ENCODE measurements at regions not wholly inside any gene's neighbourhood (a gene's known extent, or its start where the extent isn't known, plus 50 kb on each side); places are given as distances from the start of the nearest gene placed in this dataset.

GRCh38 chr18:33854827-33855139 is 276.8 kb downstream of the ASXL3 start (continued):
- no peak for TF ChIP-seq ZNF462 (CRISPR knock-in tag; IDR thresholded peaks at IDR 0.05)

GRCh38 chr18:33854086-33854826 is 276.2 kb downstream of the ASXL3 start:
- H3K4me1 Mint-ChIP-seq, result peaks cover 8% of the 10 kb centered on the region; the same call in 2 of the 3 replicates
- Histone ChIP-seq H3K36me3 (ENCODE audit: insufficient read depth) (no peaks in the 10 kb centered on the region), H2AFZ (no peak overlapping the region), H3K27ac (ENCODE audit: low read depth) (no peak overlapping the region), H3F3A (replicated peaks; ENCODE audit: low read depth) (no peaks in the 10 kb centered on the region), H4K20me1 (replicated peaks; ENCODE audit: insufficient read depth) (no peaks in the 10 kb centered on the region), H3K4me3 (no peak overlapping the region), H3K4me2 (no peak overlapping the region), H3K27me3 (ENCODE audit: insufficient read depth) (no peaks in the 10 kb centered on the region), H3K79me2 (replicated peaks; ENCODE audit: insufficient read depth) (no peaks in the 10 kb centered on the region), H3K9me2 (ENCODE audit: insufficient read depth) (no peaks in the 10 kb centered on the region), H3K4me1 (ENCODE audit: insufficient read depth) (no peaks in the 10 kb centered on the region)
- H3K4me3 Mint-ChIP-seq, result no peak overlapping the region
- no peak overlapping the region for H3K27ac Mint-ChIP-seq
- no peaks in the 10 kb centered on the region for H3K9me3 Mint-ChIP-seq
- ATAC-seq (no peak), DNase-seq (ENCODE audit: low spot score) (no peak)
- TF ChIP-seq CREB1 (CRISPR knock-in tag; IDR thresholded peaks at IDR 0.05; ENCODE audit: low read depth) (no peak), NANOG (IDR thresholded peaks at IDR 0.05; ENCODE audit: borderline replicate concordance) (no peak), JUNB (IDR thresholded peaks at IDR 0.05; ENCODE audit: unreplicated experiment) (no peak), CTCF (conservative IDR thresholded peaks at IDR 0.05; ENCODE audit: low read depth in 2 of 2) (no peak), POLR2AphosphoS5 (IDR thresholded peaks at IDR 0.05; ENCODE audit: low read depth) (no peak)
- H3K27me3 Mint-ChIP-seq (ENCODE audit: insufficient read depth, low read depth, poor library complexity), result no peaks in the 10 kb centered on the region
- H3K36me3 Mint-ChIP-seq (ENCODE audit: low read depth), result no peaks in the 10 kb centered on the region

Measured in GM23338 (cell line).